Mucosa of rectum (tissue), 2 donors: ENCODE measurements at regions not wholly inside any gene's neighbourhood (a gene's known extent, or its start where the extent isn't known, plus 50 kb on each side); places are given as distances from the start of the nearest gene placed in this dataset.
"Not testable (repeated sequence)": the region's sequence is repeated elsewhere in the genome, so short reads cannot be mapped to it uniquely, and the experiment has no call there.

Experiments used
- H3K27ac ChIP-seq, 2 donors: one replicate each; pipeline ENCODE4 v1.7.0; 2013; ENCODE audit warnings: inconsistent platforms in 2 of 2, low read depth in 2 of 2, low read length in 2 of 2
- H3K27me3 ChIP-seq, 2 donors: one replicate each; pipeline ENCODE4 v1.7.0; 2013; ENCODE audit warnings: low read length in 2 of 2; ENCODE audit not compliant: control insufficient read depth in 2 of 2, insufficient read depth in 2 of 2
- H3K36me3 ChIP-seq, 2 donors: one replicate each; pipeline ENCODE4 v1.7.0; 2013; ENCODE audit warnings: low read length in 2 of 2; ENCODE audit not compliant: control insufficient read depth in 2 of 2, insufficient read depth in 2 of 2
- H3K4me1 ChIP-seq, 2 donors: one replicate each; pipeline ENCODE4 v1.7.0; 2013; ENCODE audit warnings: low read length in 2 of 2, mild to moderate bottlenecking in 1 of 2; ENCODE audit not compliant: control insufficient read depth in 2 of 2, insufficient read depth in 2 of 2
- H3K4me3 ChIP-seq, 2 donors: one replicate each; pipeline ENCODE4 v1.7.0; 2013; ENCODE audit warnings: low read length in 2 of 2
- H3K9ac ChIP-seq, 2 donors: one replicate each; pipeline ENCODE4 v1.7.0; 2013; ENCODE audit warnings: low read length in 2 of 2, low read depth in 1 of 2, mild to moderate bottlenecking in 1 of 2
- H3K9me3 ChIP-seq, 2 donors: one replicate each; pipeline ENCODE4 v1.7.0; 2013; ENCODE audit warnings: low read length in 2 of 2; ENCODE audit not compliant: control insufficient read depth in 2 of 2
- donor health status: healthy.
- donor health status: Normal muscosa, but diverticular disease.

DNA sequence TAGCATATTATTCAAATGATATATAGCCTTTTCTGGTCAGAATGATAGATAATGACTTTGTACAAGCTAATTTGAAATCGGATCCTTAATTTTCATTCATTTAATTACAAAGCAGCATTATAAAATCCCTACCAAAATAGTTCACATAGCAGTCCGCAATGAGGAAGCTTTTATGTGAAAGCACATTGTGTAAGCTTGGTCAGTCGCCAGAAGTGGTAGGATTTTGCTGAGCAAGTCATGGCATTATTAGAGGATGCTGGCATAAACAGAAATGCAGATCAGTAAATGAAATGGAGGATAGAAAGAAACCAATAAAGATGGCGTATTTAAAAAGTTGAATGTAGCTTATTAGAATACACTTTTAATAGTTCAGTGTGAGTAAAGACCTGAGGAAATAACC lies 93.2 kb upstream of the DIAPH2 start:
- no peaks in the 10 kb centered on the region for H3K27me3 ChIP-seq
- H3K27ac ChIP-seq, result no peak overlapping the region
- no peaks in the 10 kb centered on the region for H3K36me3 ChIP-seq
- H3K4me3 ChIP-seq, result no peak overlapping the region
- H3K9me3 ChIP-seq, result no peaks in the 10 kb centered on the region
- H3K4me1 ChIP-seq, result no peaks in the 10 kb centered on the region
- no peak overlapping the region for H3K9ac ChIP-seq

DNA sequence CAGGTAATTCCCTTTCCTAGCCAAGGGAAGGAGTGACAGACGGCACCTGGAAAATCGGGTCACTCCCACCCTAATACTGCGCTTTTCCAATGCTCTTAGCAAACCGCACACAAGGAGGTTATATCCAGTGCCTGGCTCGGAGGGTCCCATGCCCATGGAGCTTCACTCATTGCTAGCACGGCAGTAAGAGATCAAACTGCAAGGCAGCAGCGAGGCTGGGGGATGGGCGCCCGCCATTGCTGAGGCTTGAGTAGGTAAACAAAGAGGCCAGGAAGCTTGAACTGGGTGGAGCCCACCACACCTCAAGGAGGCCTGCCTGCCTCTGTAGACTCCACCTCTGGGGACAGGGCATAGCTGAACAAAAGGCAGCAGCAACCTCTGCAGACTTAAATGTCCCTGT lies 86.8 kb upstream of the DIAPH2 start:
- not testable (repeated sequence) for H3K36me3 ChIP-seq, H3K27ac ChIP-seq, H3K27me3 ChIP-seq, H3K4me1 ChIP-seq, H3K9me3 ChIP-seq, H3K4me3 ChIP-seq, H3K9ac ChIP-seq

DNA sequence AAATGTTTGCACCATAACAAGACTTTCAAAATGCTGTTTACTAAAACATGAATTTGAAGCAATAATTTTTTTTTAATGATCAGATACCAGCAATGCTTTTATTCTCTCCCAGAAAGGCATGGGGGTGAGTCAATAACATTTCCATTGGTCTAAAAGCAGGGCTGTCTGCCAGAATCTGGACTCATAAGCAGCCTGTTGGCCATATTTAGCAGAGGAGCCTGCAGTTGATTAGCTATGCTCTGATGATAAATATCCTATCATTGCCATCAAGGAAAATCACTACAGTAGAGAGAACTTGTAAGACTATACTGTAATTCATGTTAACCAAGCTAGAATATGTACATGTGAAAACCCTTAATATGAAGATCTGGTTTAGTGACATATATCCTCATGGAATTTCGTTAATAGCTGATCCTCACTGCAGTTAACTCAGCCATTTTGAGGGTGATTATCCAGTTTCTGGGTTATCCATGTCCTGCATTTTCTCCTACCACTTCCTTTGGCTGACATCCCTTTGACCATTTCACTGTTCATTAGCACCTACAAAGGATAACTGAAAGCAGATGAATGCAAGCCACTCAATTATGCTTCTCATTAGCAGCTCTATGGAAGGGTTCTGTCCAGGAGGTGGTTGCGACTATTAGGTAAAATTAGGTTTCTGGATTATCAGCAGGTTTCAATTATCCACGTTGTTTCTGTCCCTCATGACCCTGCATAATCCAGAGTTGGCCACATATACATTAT lies 72.9 kb upstream of the DIAPH2 start:
- Histone ChIP-seq H3K36me3 (no peaks in the 10 kb centered on the region), H3K27ac (no peak overlapping the region), H3K9me3 (no peaks in the 10 kb centered on the region), H3K9ac (no peak overlapping the region), H3K27me3 (no peaks in the 10 kb centered on the region), H3K4me1 (no peaks in the 10 kb centered on the region), H3K4me3 (no peak overlapping the region)

DNA sequence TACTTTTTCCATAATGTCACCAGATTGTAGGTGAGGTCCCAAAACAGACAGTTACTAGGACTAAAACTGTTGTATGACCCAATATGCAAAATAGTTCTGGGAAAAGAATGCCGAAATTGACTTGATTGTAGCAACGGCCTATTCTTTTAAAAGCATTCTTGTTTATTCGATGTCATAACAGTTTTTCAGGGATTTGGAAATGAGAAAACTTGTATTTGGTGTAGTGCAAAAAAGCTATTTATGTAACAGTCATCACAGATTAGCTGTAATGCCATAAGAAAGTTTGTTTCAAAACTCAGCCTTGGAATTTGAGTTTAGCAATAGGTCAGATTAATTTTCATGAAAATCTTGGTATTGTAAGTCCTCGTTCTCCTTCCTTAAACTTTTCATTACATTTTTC lies 69.2 kb upstream of the DIAPH2 start:
- no peak overlapping the region for H3K27ac ChIP-seq
- no peaks in the 10 kb centered on the region for H3K36me3 ChIP-seq

DNA sequence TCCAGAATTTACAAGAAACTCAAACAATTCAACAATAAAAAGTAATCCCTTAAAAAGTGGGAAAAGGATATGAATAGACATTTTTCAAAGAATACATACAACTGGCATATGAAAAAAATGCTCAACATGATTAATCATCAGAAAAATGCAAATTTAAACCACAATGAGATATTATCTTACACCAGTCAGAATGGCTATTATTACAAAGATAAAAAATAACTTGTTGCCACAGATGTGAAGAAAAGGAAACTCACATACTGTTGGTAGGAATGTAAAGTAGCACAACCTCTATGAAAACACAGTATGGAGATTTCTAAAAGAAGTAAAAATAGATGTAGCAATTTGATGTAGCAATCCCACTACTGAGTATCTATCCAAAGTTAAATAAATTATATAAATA lies 65.1 kb upstream of the DIAPH2 start:
- Histone ChIP-seq H3K9me3 (no peaks in the 10 kb centered on the region), H3K4me1 (no peaks in the 10 kb centered on the region), H3K27me3 (no peaks in the 10 kb centered on the region), H3K36me3 (no peaks in the 10 kb centered on the region), H3K9ac (no peak overlapping the region), H3K4me3 (no peak overlapping the region), H3K27ac (no peak overlapping the region)

More for the DNA sequence above, 69.2 kb upstream of the DIAPH2 start:
- H3K9ac ChIP-seq, result no peak overlapping the region
- no peaks in the 10 kb centered on the region for H3K4me1 ChIP-seq
- no peaks in the 10 kb centered on the region for H3K9me3 ChIP-seq
- H3K4me3 ChIP-seq, result no peak overlapping the region
- H3K27me3 ChIP-seq, result no peaks in the 10 kb centered on the region

DNA sequence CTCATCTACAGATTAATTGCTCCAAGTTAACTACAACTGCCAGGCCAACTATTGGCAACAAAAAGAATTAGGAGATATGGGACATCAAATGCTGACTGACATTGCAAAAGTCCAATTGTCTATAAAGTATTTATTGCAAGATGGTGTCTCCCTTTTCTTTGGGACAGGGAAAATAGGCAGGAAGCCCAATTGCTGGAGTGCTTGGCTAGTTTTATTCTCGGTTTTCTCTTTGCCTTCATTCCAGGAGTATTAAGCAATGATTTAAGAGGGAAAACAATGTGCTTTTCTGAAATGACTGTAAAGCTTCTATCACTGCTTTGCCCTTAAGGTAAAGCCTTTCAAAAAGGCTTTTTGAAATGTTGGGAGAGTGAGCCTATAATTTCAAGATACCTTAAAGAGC lies 62.8 kb upstream of the DIAPH2 start:
- Histone ChIP-seq H3K27me3 (no peaks in the 10 kb centered on the region), H3K9me3 (no peaks in the 10 kb centered on the region), H3K27ac (no peak overlapping the region)

More for the DNA sequence above, 62.8 kb upstream of the DIAPH2 start:
- H3K9ac ChIP-seq, result no peak overlapping the region
- no peaks in the 10 kb centered on the region for H3K36me3 ChIP-seq
- H3K4me3 ChIP-seq, result no peak overlapping the region
- no peaks in the 10 kb centered on the region for H3K4me1 ChIP-seq
